C4-2B (cell line): ENCODE measurements at regions not wholly inside any gene's neighbourhood (a gene's known extent, or its start where the extent isn't known, plus 50 kb on each side); places are given as distances from the start of the nearest gene placed in this dataset.

Source experiments
- H3K27ac ChIP-seq: fragments of 450-650 bp; 2 replicates; pipeline ENCODE4 v1.5.1; 2017
- ZFX ChIP-seq: fragments of 450-650 bp; IDR thresholded peaks from 2 replicates; pipeline ENCODE4 v1.6.1; 2017
- TF ChIP-seq, protein P1 (sequence below): fragments of 450-650 bp; conservative IDR thresholded peaks from 2 replicates; pipeline ENCODE4 v1.5.1; 2017; ENCODE audit warnings: mild to moderate bottlenecking

GRCh38 chr6:138577151-138577915, 78.0 kb upstream of the NHSL1 start:
- TF ChIP-seq, protein P1, sequence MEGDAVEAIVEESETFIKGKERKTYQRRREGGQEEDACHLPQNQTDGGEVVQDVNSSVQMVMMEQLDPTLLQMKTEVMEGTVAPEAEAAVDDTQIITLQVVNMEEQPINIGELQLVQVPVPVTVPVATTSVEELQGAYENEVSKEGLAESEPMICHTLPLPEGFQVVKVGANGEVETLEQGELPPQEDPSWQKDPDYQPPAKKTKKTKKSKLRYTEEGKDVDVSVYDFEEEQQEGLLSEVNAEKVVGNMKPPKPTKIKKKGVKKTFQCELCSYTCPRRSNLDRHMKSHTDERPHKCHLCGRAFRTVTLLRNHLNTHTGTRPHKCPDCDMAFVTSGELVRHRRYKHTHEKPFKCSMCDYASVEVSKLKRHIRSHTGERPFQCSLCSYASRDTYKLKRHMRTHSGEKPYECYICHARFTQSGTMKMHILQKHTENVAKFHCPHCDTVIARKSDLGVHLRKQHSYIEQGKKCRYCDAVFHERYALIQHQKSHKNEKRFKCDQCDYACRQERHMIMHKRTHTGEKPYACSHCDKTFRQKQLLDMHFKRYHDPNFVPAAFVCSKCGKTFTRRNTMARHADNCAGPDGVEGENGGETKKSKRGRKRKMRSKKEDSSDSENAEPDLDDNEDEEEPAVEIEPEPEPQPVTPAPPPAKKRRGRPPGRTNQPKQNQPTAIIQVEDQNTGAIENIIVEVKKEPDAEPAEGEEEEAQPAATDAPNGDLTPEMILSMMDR: no peak
- no peak for TF ChIP-seq ZFX
- no peak overlapping the region for H3K27ac ChIP-seq

DNA sequence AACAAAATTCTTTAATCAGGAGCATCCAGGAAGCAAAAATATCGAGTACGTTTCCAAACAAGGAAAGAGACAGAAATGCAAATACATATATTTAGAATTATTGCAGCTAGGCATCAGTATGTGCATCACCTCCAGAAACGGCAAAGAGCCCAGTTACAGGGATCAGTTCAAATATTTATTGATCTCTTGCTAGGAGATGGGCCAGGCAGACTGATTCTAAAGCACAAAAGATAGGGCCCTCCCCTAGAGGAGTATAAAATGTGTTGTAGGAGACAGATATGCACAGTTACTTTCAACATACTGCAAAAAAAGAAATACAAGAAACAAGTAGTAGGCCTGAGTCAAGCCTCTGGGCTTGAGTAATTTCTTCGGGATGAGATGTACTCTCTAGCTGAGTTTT, 80.7 kb upstream of the NHSL1 start:
- no peak for TF ChIP-seq ZFX
- TF ChIP-seq, protein P1: no peak
- H3K27ac ChIP-seq: no peak overlapping the region

- TF ChIP-seq, protein P1: no peak
- TF ChIP-seq ZFX: no peak
- no peak overlapping the region for H3K27ac ChIP-seq
These were observed 81.5 kb upstream of the NHSL1 start for GRCh38 chr6:138580801-138581200.

- TF ChIP-seq ZFX: no peak
- TF ChIP-seq, protein P1: no peak
- no peak overlapping the region for H3K27ac ChIP-seq
These were observed 83.3 kb upstream of the NHSL1 start for GRCh38 chr6:138582573-138582972.

- no peak overlapping the region for H3K27ac ChIP-seq
- TF ChIP-seq, protein P1: no peak
- no peak for TF ChIP-seq ZFX
These were observed 87.3 kb upstream of the NHSL1 start for GRCh38 chr6:138586638-138587037.

- TF ChIP-seq ZFX: no peak
- TF ChIP-seq, protein P1: peak; percentile 89
- H3K27ac ChIP-seq: no peak overlapping the region
These were observed 89.6 kb upstream of the NHSL1 start for GRCh38 chr6:138588805-138589434.
